Mesenchymal stem cell (in vitro differentiated cells and primary cell): ENCODE measurements at regions not wholly inside any gene's neighbourhood (a gene's known extent, or its start where the extent isn't known, plus 50 kb on each side); places are given as distances from the start of the nearest gene placed in this dataset.

Source experiments
- DNase-seq: peaks from one replicate; pipeline ENCODE4 v3.0.0-alpha.2; 2013
- H2AFZ ChIP-seq: one replicate; pipeline ENCODE4 v1.6.1; 2013; ENCODE audit warnings: low read depth, mild to moderate bottlenecking, control low read depth, inconsistent platforms, low read length, moderate library complexity
- H2AK5ac ChIP-seq: 2 replicates; pipeline ENCODE4 v1.6.1; 2013; ENCODE audit warnings: low read length, moderate library complexity, mild to moderate bottlenecking, inconsistent platforms; ENCODE audit not compliant: severe bottlenecking
- H2BK120ac ChIP-seq: one replicate; pipeline ENCODE4 v1.6.1; 2013; ENCODE audit warnings: low read depth, mild to moderate bottlenecking, inconsistent platforms, low read length, moderate library complexity
- H2BK12ac ChIP-seq, 2 experiments: one replicate each; pipeline ENCODE4 v1.6.1; 2013; ENCODE audit warnings: inconsistent platforms in 2 of 2, low read length in 2 of 2, mild to moderate bottlenecking in 2 of 2, moderate library complexity in 2 of 2, control low read depth in 1 of 2
- H2BK15ac ChIP-seq: one replicate; pipeline ENCODE4 v1.6.1; 2013; ENCODE audit warnings: mild to moderate bottlenecking, low read depth, inconsistent platforms; ENCODE audit not compliant: poor library complexity, severe bottlenecking
- H2BK5ac ChIP-seq: 2 replicates; pipeline ENCODE4 v1.6.1; 2013; ENCODE audit warnings: low read depth, mild to moderate bottlenecking, low read length, control low read depth, inconsistent platforms; ENCODE audit not compliant: poor library complexity, severe bottlenecking
- H3K14ac ChIP-seq, 2 experiments: one replicate each; pipeline ENCODE4 v1.6.1; 2013; ENCODE audit warnings: inconsistent platforms in 2 of 2, low read length in 2 of 2, control low read depth in 1 of 2, mild to moderate bottlenecking in 1 of 2, moderate library complexity in 1 of 2
- H3K18ac ChIP-seq, 2 experiments: one replicate each; pipeline ENCODE4 v1.6.1; 2013; ENCODE audit warnings: inconsistent platforms in 2 of 2, low read length in 2 of 2, control low read depth in 1 of 2, low read depth in 1 of 2, mild to moderate bottlenecking in 1 of 2
- H3K23ac ChIP-seq, 2 experiments: one replicate each; pipeline ENCODE4 v1.6.1; 2013; ENCODE audit warnings: inconsistent platforms in 2 of 2, low read length in 2 of 2, mild to moderate bottlenecking in 2 of 2, moderate library complexity in 2 of 2, control low read depth in 1 of 2
- H3K27ac ChIP-seq: 2 replicates; pipeline ENCODE4 v1.5.1; 2013; ENCODE audit warnings: mild to moderate bottlenecking, moderate library complexity, low read length, control low read depth, inconsistent platforms; ENCODE audit not compliant: poor library complexity, severe bottlenecking
- H3K27me3 ChIP-seq, 2 experiments: 2 replicates each; pipeline versions ENCODE4 v1.6.1 to v1.7.0; 2013; ENCODE audit warnings: low read length in 2 of 2, mild to moderate bottlenecking in 2 of 2, moderate library complexity in 2 of 2, control low read depth in 1 of 2, inconsistent platforms in 1 of 2; ENCODE audit not compliant: control insufficient read depth in 1 of 2, insufficient read depth in 1 of 2
- H3K36me3 ChIP-seq, 2 experiments: 2 replicates each; pipeline versions ENCODE4 v1.6.1 to v1.7.0; 2013; ENCODE audit warnings: low read length in 2 of 2, control low read depth in 1 of 2, inconsistent platforms in 1 of 2, low read depth in 1 of 2, mild to moderate bottlenecking in 1 of 2; ENCODE audit not compliant: insufficient read depth in 2 of 2, control insufficient read depth in 1 of 2
- H3K4ac ChIP-seq, 2 experiments: one replicate each; pipeline ENCODE4 v1.6.1; 2013; ENCODE audit warnings: inconsistent platforms in 2 of 2, low read length in 2 of 2, mild to moderate bottlenecking in 2 of 2, moderate library complexity in 2 of 2, control low read depth in 1 of 2, low read depth in 1 of 2
- H3K4me1 ChIP-seq: 2 replicates; pipeline ENCODE4 v1.6.1; 2013; ENCODE audit warnings: low read depth, low read length, control low read depth; ENCODE audit not compliant: control insufficient read depth, insufficient read depth
- H3K4me2 ChIP-seq: 2 replicates; pipeline ENCODE4 v1.6.1; 2013; ENCODE audit warnings: low read length, mild to moderate bottlenecking, inconsistent platforms; ENCODE audit not compliant: poor library complexity, severe bottlenecking
- H3K4me3 ChIP-seq, 2 experiments: 2 replicates each; pipeline versions ENCODE4 v1.5.1 to v1.7.0; 2013; ENCODE audit warnings: low read length in 2 of 2, mild to moderate bottlenecking in 2 of 2, control low read depth in 1 of 2, low read depth in 1 of 2; ENCODE audit not compliant: insufficient read depth in 1 of 2
- H3K79me1 ChIP-seq: replicated peaks from 2 replicates; pipeline ENCODE4 v1.6.1; 2013; ENCODE audit warnings: mild to moderate bottlenecking, control low read depth, low read length, inconsistent platforms; ENCODE audit not compliant: poor library complexity, severe bottlenecking
- H3K9ac ChIP-seq: 2 replicates; pipeline ENCODE4 v1.7.0; 2013; ENCODE audit warnings: mild to moderate bottlenecking, low read length, moderate library complexity
- H3K9me3 ChIP-seq: 2 replicates; pipeline ENCODE4 v1.7.0; 2013; ENCODE audit warnings: mild to moderate bottlenecking, low read length; ENCODE audit not compliant: control insufficient read depth
- H4K8ac ChIP-seq: one replicate; pipeline ENCODE4 v1.6.1; 2013; ENCODE audit warnings: inconsistent platforms, mild to moderate bottlenecking, low read length, moderate library complexity
- H4K91ac ChIP-seq: one replicate; pipeline ENCODE4 v1.6.1; 2013; ENCODE audit warnings: mild to moderate bottlenecking, low read length, inconsistent platforms
- WGBS: methylation state at CpG from one replicate; pipeline ENCODE4 v1.1.7; 2013; ENCODE audit warnings: mixed read lengths; 5-methylcytosine and 5-hydroxymethylcytosine counted together

- 37% methylated on average over 1 of the region's 1 CpG for WGBS
- H2BK12ac ChIP-seq: no peak overlapping the region
- no peak for DNase-seq
- no peaks in the 10 kb centered on the region for H3K36me3 ChIP-seq
- H3K23ac ChIP-seq: no peak overlapping the region
- no peak overlapping the region for H3K4me3 ChIP-seq
- no peaks in the 10 kb centered on the region for H3K9me3 ChIP-seq
- H3K4me2 ChIP-seq: no peak overlapping the region
- no peak overlapping the region for H2AFZ ChIP-seq
- no peak overlapping the region for H4K91ac ChIP-seq
- no peak overlapping the region for H2BK15ac ChIP-seq
- H3K4ac ChIP-seq: no peak overlapping the region
- no peaks in the 10 kb centered on the region for H3K79me1 ChIP-seq
- no peak overlapping the region for H2BK120ac ChIP-seq
- no peak overlapping the region for H3K18ac ChIP-seq
- no peak overlapping the region for H3K27ac ChIP-seq
- H3K9ac ChIP-seq: no peak overlapping the region
- no peak overlapping the region for H2BK5ac ChIP-seq
- no peak overlapping the region for H2AK5ac ChIP-seq
- H4K8ac ChIP-seq: no peak overlapping the region
- H3K14ac ChIP-seq: no peak overlapping the region
- no peaks in the 10 kb centered on the region for H3K4me1 ChIP-seq
- no peaks in the 10 kb centered on the region for H3K27me3 ChIP-seq
These were observed 88.7 kb upstream of the EFEMP1 start for GRCh38 chr2:56012221-56012765.

GRCh38 chr2:56013475-56013874 lies 89.9 kb upstream of the EFEMP1 start:
- Histone ChIP-seq H4K91ac (no peak overlapping the region), H2BK15ac (no peak overlapping the region), H2AFZ (no peak overlapping the region), H4K8ac (no peak overlapping the region), H3K36me3 (no peaks in the 10 kb centered on the region), H3K9ac (no peak overlapping the region), H3K4me2 (no peak overlapping the region), H3K27me3 (peaks cover 0 to 3% of the 10 kb centered on the region in 2 experiments), H2BK12ac (no peak overlapping the region), H2BK5ac (no peak overlapping the region), H3K4me3 (no peak overlapping the region), H3K4me1 (no peaks in the 10 kb centered on the region), H3K14ac (no peak overlapping the region), H3K79me1 (no peaks in the 10 kb centered on the region), H2AK5ac (no peak overlapping the region), H3K23ac (no peak overlapping the region), H3K27ac (no peak overlapping the region), H3K9me3 (no peaks in the 10 kb centered on the region), H3K18ac (no peak overlapping the region), H3K4ac (no peak overlapping the region), H2BK120ac (no peak overlapping the region)
- no peak for DNase-seq

GRCh38 chr2:56014046-56014730 lies 90.6 kb upstream of the EFEMP1 start:
- Histone ChIP-seq H3K4me2 (no peak overlapping the region), H2AK5ac (no peak overlapping the region), H3K4me1 (no peaks in the 10 kb centered on the region), H4K8ac (no peak overlapping the region), H3K9ac (no peak overlapping the region), H2BK12ac (no peak overlapping the region), H2AFZ (no peak overlapping the region), H3K27ac (no peak overlapping the region), H3K14ac (no peak overlapping the region), H2BK5ac (no peak overlapping the region), H3K4ac (peak overlapping the region in 1 of 2 experiments; percentile 15), H3K36me3 (no peaks in the 10 kb centered on the region), H3K27me3 (peaks cover 0 to 3% of the 10 kb centered on the region in 2 experiments), H3K4me3 (no peak overlapping the region), H4K91ac (no peak overlapping the region), H3K9me3 (no peaks in the 10 kb centered on the region), H3K23ac (peak overlapping the region in 1 of 2 experiments; percentile 72), H2BK120ac (no peak overlapping the region), H2BK15ac (no peak overlapping the region), H3K18ac (no peak overlapping the region), H3K79me1 (no peaks in the 10 kb centered on the region)
- DNase-seq: no peak
- 70% methylated on average over 3 of the region's 8 CpGs for WGBS

- H3K4me2 ChIP-seq: no peak overlapping the region
These were observed 92.1 kb upstream of the EFEMP1 start for GRCh38 chr2:56015711-56016115.

More at GRCh38 chr2:56015711-56016115, 92.1 kb upstream of the EFEMP1 start:
- Histone ChIP-seq H3K79me1 (no peaks in the 10 kb centered on the region), H3K27me3 (peaks cover 0 to 3% of the 10 kb centered on the region in 2 experiments), H2AK5ac (no peak overlapping the region), H2BK5ac (no peak overlapping the region), H2BK120ac (no peak overlapping the region), H3K4ac (no peak overlapping the region), H3K27ac (no peak overlapping the region), H2AFZ (no peak overlapping the region), H2BK15ac (no peak overlapping the region), H3K9ac (no peak overlapping the region), H3K9me3 (no peaks in the 10 kb centered on the region), H3K36me3 (no peaks in the 10 kb centered on the region), H4K8ac (no peak overlapping the region), H3K23ac (no peak overlapping the region), H3K4me1 (no peaks in the 10 kb centered on the region), H3K18ac (no peak overlapping the region), H3K14ac (no peak overlapping the region), H4K91ac (no peak overlapping the region), H2BK12ac (no peak overlapping the region), H3K4me3 (no peak overlapping the region)
- WGBS: 48% methylated on average over 4 of the region's 4 CpGs
- DNase-seq: no peak
